ENCODE measurements at regions not wholly inside any gene's neighbourhood (a gene's known extent, or its start where the extent isn't known, plus 50 kb on each side); places are given as distances from the start of the nearest gene placed in this dataset.

- H3K4me3 ChIP-seq (ENCODE audit: low read length) = no peak overlapping the region
- no peak for TF ChIP-seq CTCF (conservative IDR thresholded peaks at IDR 0.05; ENCODE audit: low read depth, low read length)
- DNase-seq (ENCODE audit: low read depth) = no peak
Measured at GRCh38 chr16:87012954-87013938, 303.9 kb downstream of the C16orf95 start.

DNA sequence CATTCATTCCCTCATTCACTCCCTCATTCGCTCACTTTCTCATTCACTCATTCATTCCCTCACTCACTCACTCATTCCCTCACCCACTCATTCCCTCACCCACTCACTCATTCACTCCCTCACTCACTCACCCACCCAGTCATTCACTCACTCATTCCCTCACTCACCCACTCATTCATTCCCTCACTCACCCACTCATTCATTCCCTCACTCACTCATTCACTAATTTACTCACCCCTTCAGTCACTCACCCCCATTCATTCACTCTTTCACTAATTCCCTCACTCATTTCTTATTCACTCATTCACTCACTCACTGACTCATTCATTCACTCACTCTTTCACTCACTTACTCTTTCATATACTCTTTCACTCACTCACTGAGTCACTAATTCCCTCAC lies 303.1 kb downstream of the C16orf95 start:
- no peak overlapping the region for H3K4me3 ChIP-seq (ENCODE audit: low read length)
- no peak for TF ChIP-seq CTCF (conservative IDR thresholded peaks at IDR 0.05; ENCODE audit: low read depth, low read length)
- no peak for DNase-seq (ENCODE audit: low read depth)

GRCh38 chr16:87015021-87015420 lies 302.2 kb downstream of the C16orf95 start:
- no peak for DNase-seq (ENCODE audit: low read depth)
- TF ChIP-seq CTCF (conservative IDR thresholded peaks at IDR 0.05; ENCODE audit: low read depth, low read length) = no peak
- H3K4me3 ChIP-seq (ENCODE audit: low read length) = no peak overlapping the region

GRCh38 chr16:87016046-87017035 lies 300.9 kb downstream of the C16orf95 start:
- H3K4me3 ChIP-seq (ENCODE audit: low read length) = no peak overlapping the region
- TF ChIP-seq CTCF (conservative IDR thresholded peaks at IDR 0.05; ENCODE audit: low read depth, low read length) = no peak
- no peak for DNase-seq (ENCODE audit: low read depth)

GRCh38 chr16:87017371-87018012 lies 299.7 kb downstream of the C16orf95 start:
- H3K4me3 ChIP-seq (ENCODE audit: low read length) = no peak overlapping the region
- peak; percentile 60 for TF ChIP-seq CTCF (conservative IDR thresholded peaks at IDR 0.05; ENCODE audit: low read depth, low read length)
- DNase-seq (ENCODE audit: low read depth) = peak; percentile 95

GRCh38 chr16:87025676-87026075 lies 291.5 kb downstream of the C16orf95 start:
- no peak for DNase-seq (ENCODE audit: low read depth)
- no peak overlapping the region for H3K4me3 ChIP-seq (ENCODE audit: low read length)
- no peak for TF ChIP-seq CTCF (conservative IDR thresholded peaks at IDR 0.05; ENCODE audit: low read depth, low read length)
